Brain microvascular endothelial cell (primary cell): ENCODE measurements at regions not wholly inside any gene's neighbourhood (a gene's known extent, or its start where the extent isn't known, plus 50 kb on each side); places are given as distances from the start of the nearest gene placed in this dataset.

Experiments
- DNase-seq: peaks from one replicate; pipeline ENCODE4 v3.0.0-alpha.2; 2020
- H3K27ac ChIP-seq: fragments of 250-450 bp; sonication (Bioruptor Pico); 2 replicates; pipeline ENCODE4 v1.5.1; 2020; ENCODE audit warnings: mild to moderate bottlenecking, moderate library complexity
- H3K27me3 ChIP-seq: fragments of 250-450 bp; sonication (Bioruptor Pico); replicated peaks from 2 replicates; pipeline ENCODE4 v1.5.1; 2020; ENCODE audit warnings: mild to moderate bottlenecking
- H3K36me3 ChIP-seq: fragments of 250-450 bp; sonication (Bioruptor Pico); replicated peaks from 2 replicates; pipeline ENCODE4 v1.5.1; 2020; ENCODE audit warnings: mild to moderate bottlenecking
- H3K4me3 ChIP-seq: 2 replicates; pipeline ENCODE4 v1.5.1; 2011; ENCODE audit warnings: low read depth, mild to moderate bottlenecking, control low read depth, low read length, moderate library complexity
- CTCF ChIP-seq: IDR thresholded peaks from 2 replicates; pipeline ENCODE4 v1.5.1; 2011; ENCODE audit warnings: low read depth, mild to moderate bottlenecking, moderate library complexity, low read length, control low read depth, inconsistent platforms; ENCODE audit errors: missing control alignments
- in situ Hi-C: cut with HindIII; loops from 2 replicates; pipeline ENCODE4 v1.10.0; 2017; ENCODE audit warnings: low sequenced_read_pairs, low pct_ligation_motif_present

GRCh38 chr13:22091971-22092300, 421.1 kb downstream of the FGF9 start:
- Histone ChIP-seq H3K36me3 (no peaks in the 10 kb centered on the region), H3K4me3 (no peak overlapping the region), H3K27ac (no peak overlapping the region), H3K27me3 (no peaks in the 10 kb centered on the region)
- in situ Hi-C loops: no loop called here
- DNase-seq: no peak
- TF ChIP-seq CTCF: no peak

DNA sequence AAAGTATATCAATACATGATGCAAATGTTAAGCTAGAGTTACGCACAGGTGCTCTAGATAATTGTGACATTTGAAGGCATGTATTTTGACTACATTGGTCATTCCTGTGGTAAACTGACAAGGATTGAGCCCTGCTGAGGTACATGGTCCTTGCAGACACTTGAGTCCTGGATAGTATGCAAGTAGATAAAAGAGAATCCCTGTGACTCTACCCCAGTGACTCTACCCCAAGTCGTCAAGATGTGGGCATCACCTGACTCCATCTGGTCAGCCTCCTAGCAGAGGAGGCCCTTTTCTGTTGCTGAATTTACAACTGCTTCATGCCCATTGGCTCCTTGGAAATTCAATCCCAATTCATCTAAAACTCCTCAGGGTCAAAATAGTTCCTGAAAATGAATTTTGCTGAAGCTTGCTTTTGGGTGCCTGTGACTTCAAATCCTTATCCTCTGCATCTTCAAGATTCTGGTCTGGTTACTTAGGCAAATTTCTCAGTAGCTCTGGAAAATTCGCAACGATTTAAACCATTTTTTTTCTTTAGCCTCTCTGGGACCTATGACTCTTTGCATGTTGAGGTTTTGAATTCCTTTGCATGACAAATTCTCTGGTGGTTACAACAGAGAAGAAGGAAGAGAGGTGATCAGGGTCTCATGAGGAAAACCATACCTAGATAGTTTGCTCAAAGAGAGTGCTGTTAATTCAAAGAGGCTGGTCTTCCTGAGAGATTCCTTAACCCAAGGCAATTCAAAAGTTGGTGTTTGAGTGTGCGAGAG, 422.1 kb downstream of the FGF9 start:
- Histone ChIP-seq H3K27me3 (no peaks in the 10 kb centered on the region), H3K36me3 (no peaks in the 10 kb centered on the region), H3K4me3 (no peak overlapping the region), H3K27ac (no peak overlapping the region)
- in situ Hi-C loops: no loop called here
- no peak for TF ChIP-seq CTCF
- DNase-seq: no peak

GRCh38 chr13:22095794-22096193, 424.9 kb downstream of the FGF9 start:
- no peaks in the 10 kb centered on the region for H3K36me3 ChIP-seq
- H3K27ac ChIP-seq: no peak overlapping the region
- in situ Hi-C loops: no loop called here

DNA sequence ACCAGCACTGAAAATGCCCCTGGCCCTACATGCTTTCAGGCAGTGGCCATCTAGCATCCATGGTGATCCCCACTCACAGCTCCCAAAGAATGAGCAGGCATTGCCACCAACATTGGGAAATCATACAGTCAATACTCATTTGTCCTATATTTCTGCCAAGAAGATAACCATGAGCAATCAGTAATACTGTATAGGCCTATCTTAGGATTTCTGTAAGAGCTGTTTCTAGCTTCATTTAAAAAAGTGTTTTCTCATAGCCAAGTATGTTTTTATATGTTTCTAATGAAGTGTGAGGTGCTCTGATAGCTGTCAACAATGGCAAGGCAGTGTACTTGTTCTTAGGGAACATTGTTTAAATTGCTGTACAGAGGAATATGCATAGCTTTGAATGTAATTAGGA, 428.7 kb downstream of the FGF9 start:
- TF ChIP-seq CTCF: no peak
- H3K27me3 ChIP-seq: no peaks in the 10 kb centered on the region
- DNase-seq: no peak
- no peaks in the 10 kb centered on the region for H3K36me3 ChIP-seq
- H3K27ac ChIP-seq: no peak overlapping the region
- H3K4me3 ChIP-seq: no peak overlapping the region
- in situ Hi-C loops: no loop called here

More at GRCh38 chr13:22095794-22096193, 424.9 kb downstream of the FGF9 start:
- no peak for TF ChIP-seq CTCF
- Histone ChIP-seq H3K27me3 (no peaks in the 10 kb centered on the region), H3K4me3 (no peak overlapping the region)
- no peak for DNase-seq

- no peaks in the 10 kb centered on the region for H3K27me3 ChIP-seq
- no peak overlapping the region for H3K4me3 ChIP-seq
- in situ Hi-C loops: no loop called here
- no peak for DNase-seq
- no peak overlapping the region for H3K27ac ChIP-seq
- H3K36me3 ChIP-seq: no peaks in the 10 kb centered on the region
- TF ChIP-seq CTCF: no peak
Measured at GRCh38 chr13:22102271-22102670, 431.4 kb downstream of the FGF9 start.
